Progenitor cell of endocrine pancreas (in vitro differentiated cells): ENCODE measurements at regions not wholly inside any gene's neighbourhood (a gene's known extent, or its start where the extent isn't known, plus 50 kb on each side); places are given as distances from the start of the nearest gene placed in this dataset.

Experiments used
- DNase-seq: peaks from one replicate; pipeline ENCODE4 v3.0.0; 2021; ENCODE audit warnings: low spot score; ENCODE audit not compliant: unreplicated experiment
- H3K27ac Mint-ChIP-seq: 2 replicates; pipeline ENCODE4 v1.8.0; 2021; ENCODE audit warnings: mild to moderate bottlenecking, moderate library complexity, mixed read lengths
- H3K27me3 Mint-ChIP-seq: 2 replicates; pipeline ENCODE4 v1.8.0; 2021; ENCODE audit warnings: mixed read lengths
- H3K36me3 Mint-ChIP-seq: 2 replicates; pipeline ENCODE4 v1.8.0; 2022; ENCODE audit warnings: mixed read lengths; ENCODE audit not compliant: insufficient read depth
- H3K4me1 Mint-ChIP-seq: 2 replicates; pipeline ENCODE4 v1.8.0; 2021; ENCODE audit warnings: low read depth, mixed read lengths
- H3K4me3 Mint-ChIP-seq: 2 replicates; pipeline ENCODE4 v1.8.0; 2021; ENCODE audit warnings: low read depth, mild to moderate bottlenecking, moderate library complexity, mixed read lengths
- H3K9me3 Mint-ChIP-seq: 2 replicates; pipeline ENCODE4 v1.8.0; 2021; ENCODE audit warnings: low read depth, mixed read lengths
- CTCF ChIP-seq: fragments of 200-600 bp; sonication (generic); IDR thresholded peaks from one replicate; pipeline ENCODE4 v1.5.0; 2021; ENCODE audit warnings: antibody characterized with exemption, mild to moderate bottlenecking; ENCODE audit not compliant: unreplicated experiment

- no peak overlapping the region for H3K4me3 Mint-ChIP-seq
- no peak overlapping the region for H3K27ac Mint-ChIP-seq
- no peaks in the 10 kb centered on the region for H3K9me3 Mint-ChIP-seq
- no peaks in the 10 kb centered on the region for H3K27me3 Mint-ChIP-seq
- TF ChIP-seq CTCF: no peak
- H3K4me1 Mint-ChIP-seq: peaks cover 24% of the 10 kb centered on the region
- H3K36me3 Mint-ChIP-seq: peaks cover 5% of the 10 kb centered on the region
- DNase-seq: no peak
Observed at GRCh38 chr1:94654459-94654858, 112.9 kb upstream of the F3 start.

- H3K4me3 Mint-ChIP-seq: no peak overlapping the region
- TF ChIP-seq CTCF: no peak
- H3K27me3 Mint-ChIP-seq: no peaks in the 10 kb centered on the region
- peak overlapping the region; percentile 40 for H3K27ac Mint-ChIP-seq
- no peak for DNase-seq
- peaks cover 5% of the 10 kb centered on the region for H3K36me3 Mint-ChIP-seq
- H3K9me3 Mint-ChIP-seq: no peaks in the 10 kb centered on the region
- peaks cover 22% of the 10 kb centered on the region for H3K4me1 Mint-ChIP-seq
Observed at GRCh38 chr1:94654031-94654430, 112.5 kb upstream of the F3 start.

GRCh38 chr1:94653454-94653853 lies 111.9 kb upstream of the F3 start:
- DNase-seq: no peak
- H3K4me1 Mint-ChIP-seq: peaks cover 22% of the 10 kb centered on the region

GRCh38 chr1:94651076-94651475 lies 109.5 kb upstream of the F3 start:
- Mint-ChIP-seq H3K4me1 (peaks cover 17% of the 10 kb centered on the region), H3K9me3 (no peaks in the 10 kb centered on the region), H3K4me3 (no peak overlapping the region), H3K36me3 (peaks cover 3% of the 10 kb centered on the region), H3K27me3 (no peaks in the 10 kb centered on the region), H3K27ac (no peak overlapping the region)
- no peak for TF ChIP-seq CTCF
- DNase-seq: no peak

More at GRCh38 chr1:94653454-94653853, 111.9 kb upstream of the F3 start:
- Mint-ChIP-seq H3K27me3 (no peaks in the 10 kb centered on the region), H3K4me3 (no peak overlapping the region), H3K36me3 (peaks cover 5% of the 10 kb centered on the region), H3K27ac (peak overlapping the region; percentile 40), H3K9me3 (no peaks in the 10 kb centered on the region)
- TF ChIP-seq CTCF: no peak

- Mint-ChIP-seq H3K27me3 (no peaks in the 10 kb centered on the region), H3K36me3 (peaks cover 1% of the 10 kb centered on the region), H3K4me1 (peaks cover 17% of the 10 kb centered on the region), H3K4me3 (no peak overlapping the region), H3K27ac (no peak overlapping the region), H3K9me3 (no peaks in the 10 kb centered on the region)
- TF ChIP-seq CTCF: no peak
- DNase-seq: no peak
Observed at GRCh38 chr1:94650301-94650700, 108.7 kb upstream of the F3 start.
